ENCODE measurements at regions not wholly inside any gene's neighbourhood (a gene's known extent, or its start where the extent isn't known, plus 50 kb on each side); places are given as distances from the start of the nearest gene placed in this dataset.
"Not testable (repeated sequence)": the region's sequence is repeated elsewhere in the genome, so short reads cannot be mapped to it uniquely, and the experiment has no call there.

DNA sequence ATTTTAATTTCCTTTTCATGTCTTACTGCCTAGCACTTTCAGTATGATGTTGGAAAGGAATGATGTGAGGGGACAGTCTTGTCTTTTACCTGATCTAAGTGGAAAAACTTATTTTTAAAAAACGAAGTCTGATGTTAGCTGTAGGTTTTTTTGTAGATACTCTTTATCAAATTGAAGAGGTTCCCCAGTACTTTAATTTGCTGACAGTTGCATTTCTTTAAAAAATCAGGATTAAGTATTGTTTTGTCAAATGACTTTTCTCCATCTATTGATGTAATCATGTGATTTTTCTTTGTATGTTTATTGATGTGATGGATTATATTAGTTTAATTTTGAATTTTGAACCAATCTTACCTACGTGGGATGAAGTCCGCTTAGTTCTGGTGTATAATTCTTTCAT, 568.4 kb upstream of the AGA start:
- Histone ChIP-seq H3K27me3 (ENCODE audit: insufficient read depth, low read length, poor library complexity) (no peaks in the 10 kb centered on the region), H3K18ac (ENCODE audit: low read length) (no peak overlapping the region), H3K56ac (ENCODE audit: low read length) (no peak overlapping the region), H3K4me3 (ENCODE audit: low read length) (no peak overlapping the region), H3K4me1 (ENCODE audit: control insufficient read depth, low read depth, low read length) (no peaks in the 10 kb centered on the region), H4K5ac (ENCODE audit: low read length) (no peak overlapping the region), H3K9ac (ENCODE audit: low read length) (no peak overlapping the region), H2BK120ac (ENCODE audit: low read depth, low read length) (no peak overlapping the region), H2BK5ac (ENCODE audit: low read length) (no peak overlapping the region), H2BK15ac (replicated peaks; ENCODE audit: low read depth) (no peak overlapping the region), H3K4me2 (ENCODE audit: low read length) (no peak overlapping the region), H3K36me3 (ENCODE audit: control insufficient read depth, insufficient read depth, low read length) (no peaks in the 10 kb centered on the region), H3K23ac (ENCODE audit: low read length) (no peak overlapping the region), H2AK5ac (ENCODE audit: low read length) (no peak overlapping the region), H3K79me2 (ENCODE audit: control insufficient read depth, insufficient read depth, low read length) (no peaks in the 10 kb centered on the region), H3K27ac (ENCODE audit: low read depth, low read length) (no peak overlapping the region), H3K79me1 (ENCODE audit: low read length) (no peaks in the 10 kb centered on the region), H3K4ac (ENCODE audit: low read depth, low read length) (no peak overlapping the region), H4K8ac (ENCODE audit: low read depth, low read length) (no peak overlapping the region)
- no CpG with 5 or more reads among the region's 3 CpGs for WGBS (ENCODE audit: extremely low coverage, insufficient coverage, low lambda C conversion rate)
- DNase-seq, result no peak

DNA sequence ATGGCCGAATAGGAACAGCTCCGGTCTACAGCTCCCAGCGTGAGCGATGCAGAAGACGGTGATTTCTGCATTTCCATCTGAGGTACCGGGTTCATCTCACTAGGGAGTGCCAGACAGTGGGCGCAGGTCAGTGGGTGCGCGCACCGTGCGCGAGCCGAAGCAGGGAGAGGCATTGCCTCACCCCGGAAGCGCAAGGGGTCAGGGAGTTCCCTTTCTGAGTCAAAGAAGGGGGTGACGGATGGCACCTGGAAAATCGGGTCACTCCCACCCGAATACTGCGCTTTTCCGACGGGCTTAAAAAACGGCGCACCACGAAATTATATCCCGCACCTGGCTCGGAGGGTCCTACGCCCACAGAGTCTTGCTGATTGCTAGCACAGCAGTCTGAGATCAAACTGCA, 572.8 kb upstream of the AGA start:
- H3K4me3 ChIP-seq (ENCODE audit: low read length); H3K79me2 ChIP-seq (ENCODE audit: control insufficient read depth, insufficient read depth, low read length); H3K27me3 ChIP-seq (ENCODE audit: insufficient read depth, low read length, poor library complexity); H3K4me1 ChIP-seq (ENCODE audit: control insufficient read depth, low read depth, low read length); H2BK15ac ChIP-seq (replicated peaks; ENCODE audit: low read depth); H3K9ac ChIP-seq (ENCODE audit: low read length); H3K27ac ChIP-seq (ENCODE audit: low read depth, low read length); H2BK120ac ChIP-seq (ENCODE audit: low read depth, low read length); DNase-seq; H4K5ac ChIP-seq (ENCODE audit: low read length); H3K4me2 ChIP-seq (ENCODE audit: low read length); H3K79me1 ChIP-seq (ENCODE audit: low read length); H4K8ac ChIP-seq (ENCODE audit: low read depth, low read length); H3K56ac ChIP-seq (ENCODE audit: low read length); H3K23ac ChIP-seq (ENCODE audit: low read length); H2BK5ac ChIP-seq (ENCODE audit: low read length); H3K4ac ChIP-seq (ENCODE audit: low read depth, low read length); H3K18ac ChIP-seq (ENCODE audit: low read length); H3K36me3 ChIP-seq (ENCODE audit: control insufficient read depth, insufficient read depth, low read length); H2AK5ac ChIP-seq (ENCODE audit: low read length): not testable (repeated sequence)
- WGBS (ENCODE audit: extremely low coverage, insufficient coverage, low lambda C conversion rate), result no CpG with 5 or more reads among the region's 27 CpGs

DNA sequence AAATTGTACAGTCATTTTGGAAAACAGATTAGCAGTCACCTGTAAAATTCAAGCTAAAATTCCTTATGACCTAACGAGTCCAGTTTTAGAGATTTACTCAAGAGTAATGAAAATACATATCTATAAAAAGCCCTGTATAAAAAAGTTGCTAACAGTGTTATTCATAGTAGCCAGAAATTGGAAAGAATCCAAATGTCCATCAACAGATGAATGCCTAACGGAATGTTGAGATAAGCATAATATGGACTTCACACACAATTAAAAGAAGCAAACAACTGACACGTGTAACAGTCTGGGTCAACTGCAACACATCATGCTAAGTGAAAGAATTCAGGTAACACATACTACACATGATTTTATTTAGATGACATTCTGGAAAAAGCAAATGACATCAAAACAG, 584.8 kb upstream of the AGA start:
- no peak overlapping the region for H2AK5ac ChIP-seq (ENCODE audit: low read length)
- H3K4me1 ChIP-seq (ENCODE audit: control insufficient read depth, low read depth, low read length), result no peaks in the 10 kb centered on the region
- no peak overlapping the region for H4K5ac ChIP-seq (ENCODE audit: low read length)
- no peak overlapping the region for H3K56ac ChIP-seq (ENCODE audit: low read length)
- H3K4ac ChIP-seq (ENCODE audit: low read depth, low read length), result no peak overlapping the region
- H3K23ac ChIP-seq (ENCODE audit: low read length), result no peak overlapping the region
- no peak overlapping the region for H3K9ac ChIP-seq (ENCODE audit: low read length)
- H2BK120ac ChIP-seq (ENCODE audit: low read depth, low read length), result no peak overlapping the region
- no peaks in the 10 kb centered on the region for H3K36me3 ChIP-seq (ENCODE audit: control insufficient read depth, insufficient read depth, low read length)
- H3K79me2 ChIP-seq (ENCODE audit: control insufficient read depth, insufficient read depth, low read length), result no peaks in the 10 kb centered on the region
- WGBS (ENCODE audit: extremely low coverage, insufficient coverage, low lambda C conversion rate), result no CpG with 5 or more reads among the region's 3 CpGs
- no peak overlapping the region for H3K27ac ChIP-seq (ENCODE audit: low read depth, low read length)
- H3K4me3 ChIP-seq (ENCODE audit: low read length), result no peak overlapping the region
- no peak overlapping the region for H2BK5ac ChIP-seq (ENCODE audit: low read length)
- H3K18ac ChIP-seq (ENCODE audit: low read length), result no peak overlapping the region
- H3K79me1 ChIP-seq (ENCODE audit: low read length), result no peaks in the 10 kb centered on the region
- no peak for DNase-seq
- no peak overlapping the region for H2BK15ac ChIP-seq (replicated peaks; ENCODE audit: low read depth)
- H4K8ac ChIP-seq (ENCODE audit: low read depth, low read length), result no peak overlapping the region
- no peak overlapping the region for H3K4me2 ChIP-seq (ENCODE audit: low read length)
- no peaks in the 10 kb centered on the region for H3K27me3 ChIP-seq (ENCODE audit: insufficient read depth, low read length, poor library complexity)

DNA sequence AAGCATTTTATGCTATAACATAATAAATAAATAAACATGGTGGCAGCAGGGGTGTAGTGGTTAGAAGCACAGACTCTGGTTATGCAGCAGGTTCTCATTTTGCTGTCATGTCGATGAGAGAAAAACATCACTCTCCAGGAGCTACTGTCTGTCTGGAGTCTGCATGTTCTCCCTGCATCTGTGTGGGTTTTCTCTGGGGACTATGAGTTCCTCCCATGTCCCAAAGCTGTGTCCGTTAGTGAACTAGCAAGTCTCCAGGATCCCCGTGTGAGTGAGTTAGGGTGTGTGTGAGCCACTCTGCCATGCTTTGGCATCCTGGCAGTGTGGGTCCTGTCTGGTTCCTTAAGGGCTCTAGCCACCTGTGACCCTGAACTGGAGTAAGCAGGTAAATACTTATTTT, 585.6 kb upstream of the AGA start:
- Histone ChIP-seq H2BK15ac (replicated peaks; ENCODE audit: low read depth) (no peak overlapping the region), H3K27me3 (ENCODE audit: insufficient read depth, low read length, poor library complexity) (no peaks in the 10 kb centered on the region)

DNA sequence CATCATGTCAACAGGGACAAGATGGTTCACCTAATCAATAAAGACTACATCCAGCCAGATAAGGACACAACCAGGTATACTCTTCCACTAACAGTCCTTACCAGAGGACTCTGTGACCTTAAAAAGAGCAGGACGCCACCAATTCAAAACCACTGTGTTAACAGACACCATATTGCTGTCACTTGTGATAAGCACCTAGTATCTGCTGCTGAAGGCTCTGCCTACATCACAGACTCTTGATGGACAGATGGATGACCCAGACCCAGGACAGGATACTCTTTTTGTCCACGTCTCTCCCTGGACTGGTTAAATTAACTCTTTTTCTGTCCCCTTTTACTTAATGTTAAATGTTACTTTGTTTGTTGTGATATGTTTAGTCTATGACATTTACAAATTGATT, 586.2 kb upstream of the AGA start:
- Histone ChIP-seq H3K56ac (ENCODE audit: low read length) (no peak overlapping the region), H3K18ac (ENCODE audit: low read length) (no peak overlapping the region), H3K9ac (ENCODE audit: low read length) (no peak overlapping the region), H2AK5ac (ENCODE audit: low read length) (no peak overlapping the region), H3K27me3 (ENCODE audit: insufficient read depth, low read length, poor library complexity) (no peaks in the 10 kb centered on the region), H3K36me3 (ENCODE audit: control insufficient read depth, insufficient read depth, low read length) (no peaks in the 10 kb centered on the region), H3K79me1 (ENCODE audit: low read length) (no peaks in the 10 kb centered on the region), H3K79me2 (ENCODE audit: control insufficient read depth, insufficient read depth, low read length) (no peaks in the 10 kb centered on the region), H2BK5ac (ENCODE audit: low read length) (no peak overlapping the region), H3K4me3 (ENCODE audit: low read length) (no peak overlapping the region), H3K4ac (ENCODE audit: low read depth, low read length) (no peak overlapping the region), H2BK15ac (replicated peaks; ENCODE audit: low read depth) (no peak overlapping the region), H2BK120ac (ENCODE audit: low read depth, low read length) (no peak overlapping the region), H3K23ac (ENCODE audit: low read length) (no peak overlapping the region), H4K8ac (ENCODE audit: low read depth, low read length) (no peak overlapping the region), H4K5ac (ENCODE audit: low read length) (no peak overlapping the region), H3K4me2 (ENCODE audit: low read length) (no peak overlapping the region), H3K27ac (ENCODE audit: low read depth, low read length) (no peak overlapping the region), H3K4me1 (ENCODE audit: control insufficient read depth, low read depth, low read length) (no peaks in the 10 kb centered on the region)
- no peak for DNase-seq
- no CpG with 5 or more reads among the region's 2 CpGs for WGBS (ENCODE audit: extremely low coverage, insufficient coverage, low lambda C conversion rate)

More for the DNA sequence above, 585.6 kb upstream of the AGA start:
- Histone ChIP-seq H3K9ac (ENCODE audit: low read length) (no peak overlapping the region), H3K36me3 (ENCODE audit: control insufficient read depth, insufficient read depth, low read length) (no peaks in the 10 kb centered on the region), H3K79me1 (ENCODE audit: low read length) (no peaks in the 10 kb centered on the region), H2BK5ac (ENCODE audit: low read length) (no peak overlapping the region), H3K4ac (ENCODE audit: low read depth, low read length) (no peak overlapping the region), H3K79me2 (ENCODE audit: control insufficient read depth, insufficient read depth, low read length) (no peaks in the 10 kb centered on the region), H3K4me2 (ENCODE audit: low read length) (no peak overlapping the region), H4K5ac (ENCODE audit: low read length) (no peak overlapping the region), H4K8ac (ENCODE audit: low read depth, low read length) (no peak overlapping the region), H2BK120ac (ENCODE audit: low read depth, low read length) (no peak overlapping the region), H3K18ac (ENCODE audit: low read length) (no peak overlapping the region), H3K56ac (ENCODE audit: low read length) (no peak overlapping the region), H3K4me1 (ENCODE audit: control insufficient read depth, low read depth, low read length) (no peaks in the 10 kb centered on the region), H3K27ac (ENCODE audit: low read depth, low read length) (no peak overlapping the region), H3K4me3 (ENCODE audit: low read length) (no peak overlapping the region), H2AK5ac (ENCODE audit: low read length) (no peak overlapping the region), H3K23ac (ENCODE audit: low read length) (no peak overlapping the region)
- DNase-seq, result no peak
- no CpG with 5 or more reads among the region's 3 CpGs for WGBS (ENCODE audit: extremely low coverage, insufficient coverage, low lambda C conversion rate)

DNA sequence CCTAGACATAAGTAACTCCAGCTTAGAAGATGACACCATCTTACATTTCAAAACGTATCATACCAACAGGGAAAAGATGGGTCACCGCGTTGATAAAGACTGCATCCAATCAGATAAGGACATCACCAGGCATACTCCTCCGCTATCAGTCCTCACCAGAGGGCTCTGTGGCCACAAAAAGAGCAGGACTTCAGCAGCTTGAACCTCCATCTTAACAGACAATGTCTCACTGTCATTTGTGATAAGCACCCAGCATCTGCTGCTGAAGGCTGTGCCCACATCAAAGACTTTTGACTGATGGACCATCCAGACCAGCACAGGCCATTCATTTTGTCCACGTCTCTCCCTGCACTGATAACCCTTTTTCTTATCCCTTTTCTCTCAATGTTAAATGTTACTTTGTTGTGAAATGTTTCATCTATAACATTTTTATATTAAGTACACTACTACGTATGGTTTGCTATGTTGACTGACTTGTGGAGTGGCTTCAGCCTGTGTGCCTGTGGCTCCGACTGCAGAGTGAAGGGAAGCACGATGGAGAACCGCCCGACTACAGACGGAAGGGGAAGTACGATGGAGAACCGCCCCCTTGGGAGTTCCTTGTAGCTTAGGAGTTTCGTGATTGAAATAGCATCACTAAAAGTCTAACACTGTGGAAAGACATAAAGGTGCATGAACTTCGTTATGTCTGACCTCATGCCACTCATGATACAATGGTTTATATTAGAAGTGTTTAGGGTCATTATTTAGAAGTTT, 595.4 kb upstream of the AGA start:
- Histone ChIP-seq H3K4me3 (ENCODE audit: low read length) (no peak overlapping the region), H4K8ac (ENCODE audit: low read depth, low read length) (no peak overlapping the region), H3K4me2 (ENCODE audit: low read length) (no peak overlapping the region), H3K27ac (ENCODE audit: low read depth, low read length) (no peak overlapping the region), H3K27me3 (ENCODE audit: insufficient read depth, low read length, poor library complexity) (no peaks in the 10 kb centered on the region), H3K79me1 (ENCODE audit: low read length) (no peaks in the 10 kb centered on the region), H3K4ac (ENCODE audit: low read depth, low read length) (no peak overlapping the region), H3K4me1 (ENCODE audit: control insufficient read depth, low read depth, low read length) (no peaks in the 10 kb centered on the region), H3K56ac (ENCODE audit: low read length) (no peak overlapping the region), H3K36me3 (ENCODE audit: control insufficient read depth, insufficient read depth, low read length) (no peaks in the 10 kb centered on the region), H3K9ac (ENCODE audit: low read length) (no peak overlapping the region), H2BK15ac (replicated peaks; ENCODE audit: low read depth) (no peak overlapping the region), H4K5ac (ENCODE audit: low read length) (no peak overlapping the region), H3K79me2 (ENCODE audit: control insufficient read depth, insufficient read depth, low read length) (no peaks in the 10 kb centered on the region), H3K18ac (ENCODE audit: low read length) (no peak overlapping the region), H2BK120ac (ENCODE audit: low read depth, low read length) (no peak overlapping the region), H2AK5ac (ENCODE audit: low read length) (no peak overlapping the region), H2BK5ac (ENCODE audit: low read length) (no peak overlapping the region), H3K23ac (ENCODE audit: low read length) (no peak overlapping the region)
- WGBS (ENCODE audit: extremely low coverage, insufficient coverage, low lambda C conversion rate), result no CpG with 5 or more reads among the region's 15 CpGs
- peak; percentile 8 for DNase-seq

Data from mesendoderm (in vitro differentiated cells).